ENCODE measurements at regions not wholly inside any gene's neighbourhood (a gene's known extent, or its start where the extent isn't known, plus 50 kb on each side); places are given as distances from the start of the nearest gene placed in this dataset.

DNA sequence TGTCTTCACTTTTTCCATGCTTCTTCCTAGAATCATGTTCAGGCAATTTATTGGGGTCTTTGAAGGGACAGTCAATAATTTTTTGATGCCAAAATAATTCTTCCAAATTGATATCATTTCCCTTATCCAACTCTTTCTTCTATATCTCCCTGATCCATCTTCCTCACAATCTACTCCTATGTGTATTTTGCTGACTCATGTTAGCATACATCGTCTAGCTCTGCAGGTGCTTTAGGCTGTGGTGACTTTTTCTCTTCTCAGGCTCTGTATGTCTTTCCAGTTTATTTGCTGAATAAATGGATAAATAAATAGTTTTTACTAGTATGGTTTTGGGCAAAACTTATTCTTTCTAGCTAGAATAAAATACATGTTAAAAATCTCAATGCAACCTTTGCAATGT is 1650.9 kb upstream of the TMEFF2 start:
- TF ChIP-seq ZNF175 (tag by site-specific recombination; IDR thresholded peaks at IDR 0.05): no peak
- TF ChIP-seq ZSCAN30 (tag by site-specific recombination; IDR thresholded peaks at IDR 0.05): no peak
- TF ChIP-seq, protein P1, sequence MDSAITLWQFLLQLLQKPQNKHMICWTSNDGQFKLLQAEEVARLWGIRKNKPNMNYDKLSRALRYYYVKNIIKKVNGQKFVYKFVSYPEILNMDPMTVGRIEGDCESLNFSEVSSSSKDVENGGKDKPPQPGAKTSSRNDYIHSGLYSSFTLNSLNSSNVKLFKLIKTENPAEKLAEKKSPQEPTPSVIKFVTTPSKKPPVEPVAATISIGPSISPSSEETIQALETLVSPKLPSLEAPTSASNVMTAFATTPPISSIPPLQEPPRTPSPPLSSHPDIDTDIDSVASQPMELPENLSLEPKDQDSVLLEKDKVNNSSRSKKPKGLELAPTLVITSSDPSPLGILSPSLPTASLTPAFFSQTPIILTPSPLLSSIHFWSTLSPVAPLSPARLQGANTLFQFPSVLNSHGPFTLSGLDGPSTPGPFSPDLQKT (IDR thresholded peaks at IDR 0.05; ENCODE audit: borderline replicate concordance, low read depth, low read length): no peak
- TF ChIP-seq BCL11A (tag by site-specific recombination; IDR thresholded peaks at IDR 0.05; ENCODE audit: low read depth): no peak
- no peak for TF ChIP-seq ZBTB7A (tag by site-specific recombination; IDR thresholded peaks at IDR 0.05; ENCODE audit: low read depth)
- no peak for TF ChIP-seq SCRT1 (tag by site-specific recombination; IDR thresholded peaks at IDR 0.05; ENCODE audit: borderline replicate concordance)
- TF ChIP-seq ZNF791 (tag by site-specific recombination; IDR thresholded peaks at IDR 0.05): no peak
- no peak for TF ChIP-seq CTCF (tag by site-specific recombination; IDR thresholded peaks at IDR 0.05)
- no peak for TF ChIP-seq ZEB2 (tag by site-specific recombination; IDR thresholded peaks at IDR 0.05)
- no peak for TF ChIP-seq ZNF146 (tag by site-specific recombination; IDR thresholded peaks at IDR 0.05)
- no peak for TF ChIP-seq ZBTB48 (tag by site-specific recombination; IDR thresholded peaks at IDR 0.05)
